ENCODE measurements at regions not wholly inside any gene's neighbourhood (a gene's known extent, or its start where the extent isn't known, plus 50 kb on each side); places are given as distances from the start of the nearest gene placed in this dataset.

GRCh38 chr3:177973241-177973840 is 562.9 kb upstream of the KCNMB2 start:
- no peak for TF ChIP-seq CTCF (IDR thresholded peaks at IDR 0.05; ENCODE audit: insufficient read depth, low read length, missing control alignments)
- no peak for DNase-seq (ENCODE audit: low read depth, low spot score)
- no peak overlapping the region for H3K4me3 ChIP-seq (ENCODE audit: low read depth, low read length)
- POLR2A ChIA-PET, result interaction anchor here (0.6 to 0.7 kb wide), 2 partner anchors 39 to 67 kb away, joined by 3 to 4 read pairs; no protein-coding TSS in a partner anchor
- CTCF ChIA-PET, result interaction anchor here (1.0 kb wide), 1 partner anchor 67 kb away, joined by 3 read pairs; no protein-coding TSS in a partner anchor

GRCh38 chr3:177976241-177976640 is 560.0 kb upstream of the KCNMB2 start:
- TF ChIP-seq CTCF (IDR thresholded peaks at IDR 0.05; ENCODE audit: insufficient read depth, low read length, missing control alignments), result no peak
- ChIA-PET POLR2A (no interaction called here), CTCF (interaction anchor here (1.0 to 1.2 kb wide), 2 partner anchors 10 to 409 kb away, joined by 3 read pairs; no protein-coding TSS in a partner anchor)
- no peak for DNase-seq (ENCODE audit: low read depth, low spot score)
- no peak overlapping the region for H3K4me3 ChIP-seq (ENCODE audit: low read depth, low read length)

GRCh38 chr3:177976866-177977265 is 559.4 kb upstream of the KCNMB2 start:
- ChIA-PET CTCF (interaction anchor here (1.0 kb wide), 1 partner anchor 408 kb away, joined by 3 read pairs; no protein-coding TSS in a partner anchor), POLR2A (interaction anchor here (0.5 to 0.9 kb wide), 4 partner anchors 71 to 417 kb away, joined by 3 to 5 read pairs (median 3); no protein-coding TSS in a partner anchor)
- DNase-seq (ENCODE audit: low read depth, low spot score), result no peak
- no peak overlapping the region for H3K4me3 ChIP-seq (ENCODE audit: low read depth, low read length)
- no peak for TF ChIP-seq CTCF (IDR thresholded peaks at IDR 0.05; ENCODE audit: insufficient read depth, low read length, missing control alignments)

- H3K4me3 ChIP-seq (ENCODE audit: low read depth, low read length), result no peak overlapping the region
- CTCF ChIA-PET, result no interaction called here
- peak; percentile 82 for DNase-seq (ENCODE audit: low read depth, low spot score)
- POLR2A ChIA-PET, result interaction anchor here (0.5 to 1.8 kb wide), 5 partner anchors 71 to 417 kb away, joined by 3 to 5 read pairs (median 3); no protein-coding TSS in a partner anchor
- TF ChIP-seq CTCF (IDR thresholded peaks at IDR 0.05; ENCODE audit: insufficient read depth, low read length, missing control alignments), result no peak
Observed at GRCh38 chr3:177977381-177978158, 558.7 kb upstream of the KCNMB2 start.

GRCh38 chr3:177978946-177979345 is 557.3 kb upstream of the KCNMB2 start:
- CTCF ChIA-PET, result interaction anchor here (0.7 to 2.1 kb wide), 2 partner anchors 406 to 621 kb away, joined by 4 to 5 read pairs; no protein-coding TSS in a partner anchor
- H3K4me3 ChIP-seq (ENCODE audit: low read depth, low read length), result no peak overlapping the region
- no peak for DNase-seq (ENCODE audit: low read depth, low spot score)
- POLR2A ChIA-PET, result interaction anchor here (1.8 kb wide), 1 partner anchor 73 kb away, joined by 4 read pairs; no protein-coding TSS in a partner anchor
- no peak for TF ChIP-seq CTCF (IDR thresholded peaks at IDR 0.05; ENCODE audit: insufficient read depth, low read length, missing control alignments)

- TF ChIP-seq CTCF (IDR thresholded peaks at IDR 0.05; ENCODE audit: insufficient read depth, low read length, missing control alignments), result no peak
- no peak overlapping the region for H3K4me3 ChIP-seq (ENCODE audit: low read depth, low read length)
- ChIA-PET POLR2A (interaction anchor here (1.0 kb wide), 1 partner anchor 45 kb away, joined by 3 read pairs; no protein-coding TSS in a partner anchor), CTCF (interaction anchor here (2.1 kb wide), 1 partner anchor 405 kb away, joined by 5 read pairs; no protein-coding TSS in a partner anchor)
- no peak for DNase-seq (ENCODE audit: low read depth, low spot score)
Observed at GRCh38 chr3:177979703-177980102, 556.5 kb upstream of the KCNMB2 start.

Data from AG04449 (cell line).